B cell (primary cell): ENCODE measurements at regions not wholly inside any gene's neighbourhood (a gene's known extent, or its start where the extent isn't known, plus 50 kb on each side); places are given as distances from the start of the nearest gene placed in this dataset.

ENCODE experiments used
- CTCF ChIP-seq: fragments of 200-600 bp; IDR thresholded peaks from one replicate; pipeline ENCODE4 v1.8.0; 2022; ENCODE audit warnings: antibody characterized with exemption, mild to moderate bottlenecking
- EZH2 ChIP-seq: IDR thresholded peaks from 2 replicates; pipeline ENCODE4 v1.6.1; 2012; ENCODE audit warnings: borderline replicate concordance, low read depth, mild to moderate bottlenecking, moderate library complexity, low read length; ENCODE audit not compliant: insufficient read depth, poor library complexity, severe bottlenecking

GRCh38 chr7:68417002-68417401 is 1181.3 kb upstream of the AUTS2 start:
- TF ChIP-seq EZH2 (no peak), CTCF (no peak)
